Adrenal gland (tissue), 9 donors: ENCODE measurements at regions not wholly inside any gene's neighbourhood (a gene's known extent, or its start where the extent isn't known, plus 50 kb on each side); places are given as distances from the start of the nearest gene placed in this dataset.
"Not testable (repeated sequence)": the region's sequence is repeated elsewhere in the genome, so short reads cannot be mapped to it uniquely, and the experiment has no call there.

Source experiments
- DNase-seq, 7 donors: peaks; one replicate each; pipeline ENCODE4 v3.0.0-alpha.2; 2019 to 2020
- H3K27ac ChIP-seq, 5 donors: fragments of 200-600 bp; sonication (generic) in 4 of 5; 1 replicate in 3 of 5; 2 replicates in 2 of 5; pipeline versions ENCODE4 v1.5.1 to v1.8.0; 2016 to 2020; ENCODE audit warnings: mild to moderate bottlenecking in 1 of 5
- H3K27me3 ChIP-seq: fragments of 200-600 bp; 2 replicates; pipeline ENCODE4 v1.8.0; 2021
- H3K36me3 ChIP-seq, 2 donors: fragments of 200-600 bp; replicated peaks in 1 of 2; 1 replicate in 1 of 2; 2 replicates in 1 of 2; pipeline versions ENCODE4 v1.5.1 to v1.8.0; 2018 to 2022
- H3K4me1 ChIP-seq, 2 donors: fragments of 200-600 bp; replicated peaks in 1 of 2; 1 replicate in 1 of 2; 2 replicates in 1 of 2; pipeline versions ENCODE4 v1.5.1 to v1.8.0; 2018 to 2021
- H3K4me3 ChIP-seq, 4 donors: fragments of 200-600 bp; sonication (generic) in 3 of 4; one replicate each; pipeline ENCODE4 v1.5.1; 2016 to 2018
- H3K9me3 ChIP-seq, 3 donors: fragments of 200-600 bp; sonication (generic) in 1 of 3; replicated peaks in 1 of 3; 1 replicate in 2 of 3; 2 replicates in 1 of 3; pipeline versions ENCODE4 v1.5.1 to v1.8.0; 2016 to 2021
- POLR2A ChIP-seq, 2 donors: fragments of 450-650 bp; IDR thresholded peaks; one replicate each; pipeline ENCODE4 v1.6.1; 2017; ENCODE audit warnings: antibody characterized with exemption in 2 of 2, mild to moderate bottlenecking in 2 of 2, moderate library complexity in 1 of 2
- WGBS, 4 donors: extraction: QIAGEN DNeasy Blood & Tissue Kit in 2 of 4; methylation state at CpG; one replicate each; pipeline versions ENCODE4 v1.1.5 to v1.1.7; 2013 to 2017; 5-methylcytosine and 5-hydroxymethylcytosine counted together
- intact Hi-C, 2 donors: fragments of 100-400 bp; cut with DNase I; formaldehyde crosslinking; loops; one replicate each; pipeline versions ENCODE4 v1.14.1 to v1.15.0; 2022 to 2023
- TF ChIP-seq, protein P1 (sequence below), 6 experiments: fragments of 450-650 bp in 4 of 6; fragments of 200-600 bp in 2 of 6; sonication (generic) in 1 of 6; IDR thresholded peaks; 1 replicate in 5 of 6; 2 replicates in 1 of 6; pipeline versions ENCODE4 v1.5.1 to v1.8.0; 2016 to 2021; ENCODE audit warnings: antibody characterized with exemption in 6 of 6, mild to moderate bottlenecking in 2 of 6, moderate library complexity in 1 of 6
- donor health status: healthy with polysubstance abuse.
- donor health status: Bipolar disorder and iron deficiency.
- donor health status: DM: yes; HTN: yes; CAD: no.
- donor health status: DM: no; HTN: no; CAD: no.
- donor health status: DM: no; HTN: no; CAD: no.

DNA sequence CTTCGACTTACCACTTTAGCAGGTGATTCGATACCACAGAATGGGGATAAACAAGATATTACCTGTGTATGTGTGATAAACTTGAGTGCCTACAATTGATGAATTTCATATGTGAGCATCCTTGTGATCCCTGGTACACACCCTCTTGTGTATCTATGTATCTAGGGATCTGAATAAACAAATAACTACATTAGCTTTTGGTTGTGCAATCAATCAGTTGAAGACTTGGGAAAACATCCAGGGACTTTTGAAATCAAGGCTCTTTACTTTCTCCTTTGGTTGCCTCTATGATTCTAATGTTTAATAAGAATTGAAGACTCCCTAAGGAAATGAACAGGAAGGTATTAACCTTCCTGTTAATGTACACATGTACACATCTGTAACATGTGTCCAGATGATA, 97.3 kb upstream of the DCC start:
- H3K27ac ChIP-seq: no peak overlapping the region
- no peaks in the 10 kb centered on the region for H3K4me1 ChIP-seq
- TF ChIP-seq POLR2A (IDR thresholded peaks at IDR 0.05): no peak
- TF ChIP-seq, protein P1, sequence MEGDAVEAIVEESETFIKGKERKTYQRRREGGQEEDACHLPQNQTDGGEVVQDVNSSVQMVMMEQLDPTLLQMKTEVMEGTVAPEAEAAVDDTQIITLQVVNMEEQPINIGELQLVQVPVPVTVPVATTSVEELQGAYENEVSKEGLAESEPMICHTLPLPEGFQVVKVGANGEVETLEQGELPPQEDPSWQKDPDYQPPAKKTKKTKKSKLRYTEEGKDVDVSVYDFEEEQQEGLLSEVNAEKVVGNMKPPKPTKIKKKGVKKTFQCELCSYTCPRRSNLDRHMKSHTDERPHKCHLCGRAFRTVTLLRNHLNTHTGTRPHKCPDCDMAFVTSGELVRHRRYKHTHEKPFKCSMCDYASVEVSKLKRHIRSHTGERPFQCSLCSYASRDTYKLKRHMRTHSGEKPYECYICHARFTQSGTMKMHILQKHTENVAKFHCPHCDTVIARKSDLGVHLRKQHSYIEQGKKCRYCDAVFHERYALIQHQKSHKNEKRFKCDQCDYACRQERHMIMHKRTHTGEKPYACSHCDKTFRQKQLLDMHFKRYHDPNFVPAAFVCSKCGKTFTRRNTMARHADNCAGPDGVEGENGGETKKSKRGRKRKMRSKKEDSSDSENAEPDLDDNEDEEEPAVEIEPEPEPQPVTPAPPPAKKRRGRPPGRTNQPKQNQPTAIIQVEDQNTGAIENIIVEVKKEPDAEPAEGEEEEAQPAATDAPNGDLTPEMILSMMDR (IDR thresholded peaks at IDR 0.05): no peak
- H3K27me3 ChIP-seq: no peaks in the 10 kb centered on the region
- no peaks in the 10 kb centered on the region for H3K36me3 ChIP-seq
- intact Hi-C loops: no loop called here
- no peak overlapping the region for H3K4me3 ChIP-seq
- no peaks in the 10 kb centered on the region for H3K9me3 ChIP-seq
- DNase-seq: no peak
- WGBS, 4 donors: 76 to 86% (median 82%) methylated on average over 2 of the region's 2 CpGs

- WGBS, 4 donors: 67 to 78% (median 73%) methylated on average over 2 of the region's 2 CpGs
- H3K9me3 ChIP-seq: no peaks in the 10 kb centered on the region
Measured at GRCh38 chr18:52244658-52245057, 95.3 kb upstream of the DCC start.

DNA sequence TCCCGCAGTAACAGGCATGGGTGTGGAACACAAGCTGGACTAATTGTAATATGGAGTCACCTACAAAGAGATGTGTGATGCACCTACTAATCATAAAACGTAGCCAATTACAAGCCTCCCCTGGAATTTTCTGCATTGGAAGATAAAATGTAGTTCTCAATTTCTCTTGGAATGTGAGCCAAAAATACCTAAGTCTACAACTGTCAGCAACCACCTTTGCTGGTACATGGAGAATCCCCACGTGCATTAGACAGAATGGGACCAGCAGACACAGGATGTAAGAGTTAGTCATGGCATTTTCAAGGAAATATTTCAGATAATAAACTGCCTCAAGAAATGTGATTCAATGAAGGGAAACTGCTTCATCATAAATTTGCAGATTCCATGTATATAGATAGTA, 85.6 kb upstream of the DCC start:
- Histone ChIP-seq H3K27me3 (no peaks in the 10 kb centered on the region), H3K27ac (no peak overlapping the region), H3K4me1 (no peaks in the 10 kb centered on the region), H3K36me3 (no peaks in the 10 kb centered on the region), H3K4me3 (no peak overlapping the region), H3K9me3 (no peaks in the 10 kb centered on the region)
- intact Hi-C loops: no loop called here
- 73 to 79% (median 77%) methylated on average over 3 of the region's 3 CpGs for WGBS, 4 donors
- TF ChIP-seq POLR2A (IDR thresholded peaks at IDR 0.05): no peak
- TF ChIP-seq, protein P1 (IDR thresholded peaks at IDR 0.05): no peak
- no peak for DNase-seq

More at GRCh38 chr18:52244658-52245057, 95.3 kb upstream of the DCC start:
- Histone ChIP-seq H3K4me1 (no peaks in the 10 kb centered on the region), H3K27me3 (no peaks in the 10 kb centered on the region), H3K27ac (no peak overlapping the region), H3K36me3 (no peaks in the 10 kb centered on the region), H3K4me3 (no peak overlapping the region)
- intact Hi-C loops: no loop called here
- no peak for DNase-seq
- TF ChIP-seq POLR2A (IDR thresholded peaks at IDR 0.05): no peak
- TF ChIP-seq, protein P1 (IDR thresholded peaks at IDR 0.05): no peak

GRCh38 chr18:52257417-52257816, 82.6 kb upstream of the DCC start:
- H3K9me3 ChIP-seq, H3K4me3 ChIP-seq, H3K36me3 ChIP-seq, H3K4me1 ChIP-seq, DNase-seq, intact Hi-C loops, H3K27ac ChIP-seq, H3K27me3 ChIP-seq: not testable (repeated sequence)
- 61 to 82% (median 67%) methylated on average over 3 of the region's 3 CpGs for WGBS, 4 donors

- intact Hi-C loops: no loop called here
- TF ChIP-seq, protein P1 (IDR thresholded peaks at IDR 0.05): no peak
- TF ChIP-seq POLR2A (IDR thresholded peaks at IDR 0.05): no peak
- no peak for DNase-seq
Measured at GRCh38 chr18:52275817-52276216, 64.2 kb upstream of the DCC start.

More at GRCh38 chr18:52275817-52276216, 64.2 kb upstream of the DCC start:
- Histone ChIP-seq H3K27me3 (no peaks in the 10 kb centered on the region), H3K9me3 (no peaks in the 10 kb centered on the region), H3K36me3 (no peaks in the 10 kb centered on the region), H3K27ac (no peak overlapping the region), H3K4me1 (no peaks in the 10 kb centered on the region), H3K4me3 (no peak overlapping the region)
